ENCODE measurements at regions not wholly inside any gene's neighbourhood (a gene's known extent, or its start where the extent isn't known, plus 50 kb on each side); places are given as distances from the start of the nearest gene placed in this dataset.
A peak's percentile ranks its signal among the peaks of the same experiment; 100 is the strongest.

GRCh38 chr2:42922293-42922692, 129.9 kb upstream of the HAAO start:
- no peak for DNase-seq (ENCODE audit: low read depth in 2 of 2)

- DNase-seq (ENCODE audit: low read depth in 2 of 2) = no peak
Observed at GRCh38 chr2:42921721-42922120, 129.3 kb upstream of the HAAO start.

GRCh38 chr2:42921147-42921520, 128.8 kb upstream of the HAAO start:
- DNase-seq (ENCODE audit: low read depth in 2 of 2) = no peak

- DNase-seq (ENCODE audit: low read depth in 2 of 2) = no peak
Observed at GRCh38 chr2:42920446-42921146, 128.2 kb upstream of the HAAO start.

GRCh38 chr2:42918671-42919318, 126.4 kb upstream of the HAAO start:
- no peak for DNase-seq (ENCODE audit: low read depth in 2 of 2)

- no peak for DNase-seq (ENCODE audit: low read depth in 2 of 2)
Observed at GRCh38 chr2:42918041-42918440, 125.7 kb upstream of the HAAO start.

GRCh38 chr2:42917425-42917927, 125.1 kb upstream of the HAAO start:
- DNase-seq (ENCODE audit: low read depth in 2 of 2) = peak in 1 of 2 donors; percentile 24

GRCh38 chr2:42916324-42916723, 123.9 kb upstream of the HAAO start:
- no peak for DNase-seq (ENCODE audit: low read depth in 2 of 2)

GRCh38 chr2:42914860-42915259, 122.5 kb upstream of the HAAO start:
- no peak for DNase-seq (ENCODE audit: low read depth in 2 of 2)

GRCh38 chr2:42914314-42914713, 121.9 kb upstream of the HAAO start:
- no peak for DNase-seq (ENCODE audit: low read depth in 2 of 2)

GRCh38 chr2:42913280-42913878, 121.0 kb upstream of the HAAO start:
- DNase-seq (ENCODE audit: low read depth in 2 of 2) = no peak

GRCh38 chr2:42910645-42911405, 118.4 kb upstream of the HAAO start:
- no peak for DNase-seq (ENCODE audit: low read depth in 2 of 2)

- no peak for DNase-seq (ENCODE audit: low read depth in 2 of 2)
Observed at GRCh38 chr2:42909966-42910365, 117.6 kb upstream of the HAAO start.

- no peak for DNase-seq (ENCODE audit: low read depth in 2 of 2)
Observed at GRCh38 chr2:42908518-42909200, 116.3 kb upstream of the HAAO start.

GRCh38 chr2:42907835-42908234, 115.5 kb upstream of the HAAO start:
- DNase-seq (ENCODE audit: low read depth in 2 of 2) = no peak

- DNase-seq (ENCODE audit: low read depth in 2 of 2) = no peak
Observed at GRCh38 chr2:42906557-42907411, 114.4 kb upstream of the HAAO start.

- DNase-seq (ENCODE audit: low read depth in 2 of 2) = no peak
Observed at GRCh38 chr2:42906111-42906556, 113.8 kb upstream of the HAAO start.

GRCh38 chr2:42905341-42906110, 113.1 kb upstream of the HAAO start:
- DNase-seq (ENCODE audit: low read depth in 2 of 2) = no peak

GRCh38 chr2:42904576-42904876, 112.1 kb upstream of the HAAO start:
- DNase-seq (ENCODE audit: low read depth in 2 of 2) = no peak
